ENCODE measurements at regions not wholly inside any gene's neighbourhood (a gene's known extent, or its start where the extent isn't known, plus 50 kb on each side); places are given as distances from the start of the nearest gene placed in this dataset.
"Not testable (repeated sequence)": the region's sequence is repeated elsewhere in the genome, so short reads cannot be mapped to it uniquely, and the experiment has no call there.

GRCh38 chr10:8168836-8169235 lies 114.3 kb downstream of the GATA3 start:
- H3K4me2 ChIP-seq = no peak overlapping the region
- no peaks in the 10 kb centered on the region for H3K27me3 ChIP-seq
- H4K20me1 ChIP-seq = no peaks in the 10 kb centered on the region
- peaks cover 27 to 48% (median 39%) of the 10 kb centered on the region in 11 experiments for H3K9me3 ChIP-seq (replicated peaks in 1 of 11)
- H3K27ac ChIP-seq = no peak overlapping the region
- H3K9ac ChIP-seq = no peak overlapping the region
- no peak overlapping the region for H3K4me3 ChIP-seq
- no peak for TF ChIP-seq Cebpa-rat (IDR thresholded peaks at IDR 0.05)
- no peaks in the 10 kb centered on the region for H3K36me3 ChIP-seq
- H3K4me1 ChIP-seq = no peaks in the 10 kb centered on the region

- TF ChIP-seq Cebpa-rat (IDR thresholded peaks at IDR 0.05) = no peak
- H3K9ac ChIP-seq = no peak overlapping the region
- no peak overlapping the region for H3K4me3 ChIP-seq
- H3K4me1 ChIP-seq = no peaks in the 10 kb centered on the region
- H4K20me1 ChIP-seq = no peaks in the 10 kb centered on the region
- no peak overlapping the region for H3K4me2 ChIP-seq
- H3K27ac ChIP-seq = no peak overlapping the region
- H3K27me3 ChIP-seq = no peaks in the 10 kb centered on the region
- H3K9me3 ChIP-seq (replicated peaks in 1 of 11) = peaks cover 23 to 35% (median 31%) of the 10 kb centered on the region in 11 experiments
- H3K36me3 ChIP-seq = no peaks in the 10 kb centered on the region
Observed at GRCh38 chr10:8171008-8171407, 116.5 kb downstream of the GATA3 start.

- H3K4me3 ChIP-seq = no peak overlapping the region
Observed at GRCh38 chr10:8172604-8173003, 118.1 kb downstream of the GATA3 start.

GRCh38 chr10:8173243-8173865 lies 118.9 kb downstream of the GATA3 start:
- Histone ChIP-seq H3K9me3 (replicated peaks in 1 of 11) (peaks cover 13 to 26% (median 21%) of the 10 kb centered on the region in 11 experiments), H3K27me3 (no peaks in the 10 kb centered on the region), H4K20me1 (no peaks in the 10 kb centered on the region), H3K4me1 (no peaks in the 10 kb centered on the region), H3K4me3 (no peak overlapping the region), H3K27ac (no peak overlapping the region), H3K9ac (no peak overlapping the region), H3K36me3 (no peaks in the 10 kb centered on the region), H3K4me2 (no peak overlapping the region)
- TF ChIP-seq Cebpa-rat (IDR thresholded peaks at IDR 0.05) = no peak

More at GRCh38 chr10:8172604-8173003, 118.1 kb downstream of the GATA3 start:
- Histone ChIP-seq H4K20me1 (no peaks in the 10 kb centered on the region), H3K36me3 (no peaks in the 10 kb centered on the region), H3K9ac (no peak overlapping the region), H3K27ac (no peak overlapping the region), H3K4me2 (no peak overlapping the region), H3K9me3 (replicated peaks in 1 of 11) (peaks cover 21 to 33% (median 28%) of the 10 kb centered on the region in 11 experiments), H3K4me1 (no peaks in the 10 kb centered on the region), H3K27me3 (no peaks in the 10 kb centered on the region)
- no peak for TF ChIP-seq Cebpa-rat (IDR thresholded peaks at IDR 0.05)

- Histone ChIP-seq H4K20me1 (no peaks in the 10 kb centered on the region), H3K4me2 (no peak overlapping the region), H3K4me3 (no peak overlapping the region), H3K27ac (no peak overlapping the region), H3K27me3 (no peaks in the 10 kb centered on the region), H3K9ac (no peak overlapping the region), H3K9me3 (replicated peaks in 1 of 11) (peaks cover 8 to 21% (median 16%) of the 10 kb centered on the region in 11 experiments), H3K36me3 (no peaks in the 10 kb centered on the region), H3K4me1 (no peaks in the 10 kb centered on the region)
- no peak for TF ChIP-seq Cebpa-rat (IDR thresholded peaks at IDR 0.05)
Observed at GRCh38 chr10:8173866-8174243, 119.4 kb downstream of the GATA3 start.

GRCh38 chr10:8174762-8175161 lies 120.3 kb downstream of the GATA3 start:
- Histone ChIP-seq H4K20me1 (no peaks in the 10 kb centered on the region), H3K4me3 (no peak overlapping the region), H3K4me1 (no peaks in the 10 kb centered on the region), H3K4me2 (no peak overlapping the region), H3K27me3 (no peaks in the 10 kb centered on the region), H3K27ac (no peak overlapping the region), H3K9ac (no peak overlapping the region), H3K9me3 (replicated peaks in 1 of 11) (peaks cover 0 to 13% (median 8%) of the 10 kb centered on the region in 11 experiments; a peak in 16 of 22 replicates), H3K36me3 (no peaks in the 10 kb centered on the region)
- no peak for TF ChIP-seq Cebpa-rat (IDR thresholded peaks at IDR 0.05)

GRCh38 chr10:8177526-8177925 lies 123.0 kb downstream of the GATA3 start:
- not testable (repeated sequence) for H3K9ac ChIP-seq; H3K36me3 ChIP-seq; H3K4me2 ChIP-seq; H3K4me3 ChIP-seq; H3K4me1 ChIP-seq; H4K20me1 ChIP-seq; H3K9me3 ChIP-seq (replicated peaks in 1 of 11); H3K27ac ChIP-seq; H3K27me3 ChIP-seq

GRCh38 chr10:8179773-8180172 lies 125.3 kb downstream of the GATA3 start:
- H3K27me3 ChIP-seq; H4K20me1 ChIP-seq; H3K4me2 ChIP-seq; H3K9ac ChIP-seq; H3K4me3 ChIP-seq; H3K27ac ChIP-seq; H3K9me3 ChIP-seq (replicated peaks in 1 of 11); H3K36me3 ChIP-seq: not testable (repeated sequence)
- H3K4me1 ChIP-seq = peaks cover 0 to 22% (median 0%) of the 10 kb centered on the region in 10 experiments; a peak in 5 of 20 replicates

- Histone ChIP-seq H3K4me3 (no peak overlapping the region), H4K20me1 (no peaks in the 10 kb centered on the region), H3K27me3 (no peaks in the 10 kb centered on the region), H3K27ac (no peak overlapping the region), H3K4me2 (no peak overlapping the region), H3K36me3 (no peaks in the 10 kb centered on the region), H3K4me1 (peaks cover 0 to 22% (median 0%) of the 10 kb centered on the region in 10 experiments; a peak in 5 of 20 replicates), H3K9ac (no peak overlapping the region), H3K9me3 (replicated peaks in 1 of 11) (peaks cover 0 to 6% (median 0%) of the 10 kb centered on the region in 11 experiments; a peak in 1 of 22 replicates)
- TF ChIP-seq Cebpa-rat (IDR thresholded peaks at IDR 0.05) = no peak
Observed at GRCh38 chr10:8180360-8181109, 126.0 kb downstream of the GATA3 start.
